GM21528 (cell line): ENCODE measurements at regions not wholly inside any gene's neighbourhood (a gene's known extent, or its start where the extent isn't known, plus 50 kb on each side); places are given as distances from the start of the nearest gene placed in this dataset.
"Not testable (repeated sequence)": the region's sequence is repeated elsewhere in the genome, so short reads cannot be mapped to it uniquely, and the experiment has no call there.

Experiments used
- ATAC-seq: cut with Tn5 transposase; IDR thresholded peaks from one replicate; pipeline ENCODE4 v1.9.1; 2021; ENCODE audit warnings: mild to moderate bottlenecking, moderate library complexity; ENCODE audit not compliant: unreplicated experiment, low FRiP score

DNA sequence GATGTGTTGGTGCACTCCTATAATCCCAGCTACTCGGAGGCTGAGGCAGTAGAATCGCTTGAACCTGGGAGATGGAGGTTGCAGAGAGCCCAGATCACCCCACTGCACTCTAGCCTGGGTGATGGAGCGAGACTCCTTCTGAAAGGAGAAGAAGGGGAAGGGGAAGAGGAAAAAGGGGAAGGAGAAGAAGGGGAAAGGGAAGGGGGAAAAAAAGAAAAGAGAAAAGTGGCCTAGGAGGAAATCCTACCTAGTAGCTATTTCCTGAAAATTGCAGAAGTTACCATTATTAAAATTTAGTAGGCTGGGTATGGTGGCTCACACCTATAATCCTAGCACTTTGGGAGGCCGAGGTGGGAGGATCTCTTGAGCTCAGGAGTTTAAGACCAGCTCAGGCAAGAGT, 67.4 kb downstream of the ARRDC3 start:
- no peak for ATAC-seq

DNA sequence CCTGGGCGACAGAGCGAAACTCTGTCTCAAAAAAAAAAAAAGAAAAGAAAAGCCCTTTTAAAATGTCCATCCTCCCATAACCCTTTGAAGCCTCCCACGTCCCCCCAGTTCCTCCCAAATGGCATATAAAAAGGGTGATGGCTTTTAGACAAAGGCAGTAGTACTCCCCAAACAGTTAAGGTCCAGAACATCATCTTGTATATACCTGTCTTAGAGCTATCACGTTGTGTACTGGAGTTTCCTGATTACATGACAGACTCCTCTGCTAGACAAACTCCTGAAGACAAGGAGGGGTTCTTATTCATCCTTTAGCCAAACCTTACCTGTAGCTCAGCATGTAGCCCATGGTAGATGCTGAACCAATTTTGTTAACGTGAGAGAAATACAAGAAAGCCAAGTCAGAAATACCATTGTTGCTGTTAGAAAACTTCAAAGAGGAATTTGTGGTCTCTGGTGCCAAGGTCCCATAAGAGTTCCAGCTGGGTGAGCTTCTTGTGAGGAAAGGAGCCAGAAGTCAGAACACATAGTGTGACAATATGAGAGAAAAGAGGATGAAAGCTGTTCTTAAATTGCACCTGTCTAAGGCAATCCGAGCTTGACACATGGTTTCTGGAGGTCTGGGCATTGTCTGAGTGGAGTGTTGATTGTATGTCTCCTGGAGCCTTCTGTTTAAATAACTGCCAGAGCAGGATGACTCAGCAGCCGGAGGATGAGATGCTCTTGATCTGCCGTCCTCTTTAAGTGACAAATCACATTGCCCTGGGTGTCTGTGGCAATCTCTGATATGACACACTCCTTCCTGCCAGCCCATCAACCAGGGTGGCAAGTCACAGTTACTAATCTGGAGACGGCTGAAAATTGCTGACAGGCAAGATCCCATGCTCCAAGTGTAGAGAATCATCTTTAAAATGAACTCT, 69.1 kb downstream of the ARRDC3 start:
- ATAC-seq: peak; percentile 39

- no peak for ATAC-seq
Observed at GRCh38 chr5:91312698-91313097, 70.4 kb downstream of the ARRDC3 start.

GRCh38 chr5:91311697-91312501, 71.2 kb downstream of the ARRDC3 start:
- peak; percentile 97 for ATAC-seq

DNA sequence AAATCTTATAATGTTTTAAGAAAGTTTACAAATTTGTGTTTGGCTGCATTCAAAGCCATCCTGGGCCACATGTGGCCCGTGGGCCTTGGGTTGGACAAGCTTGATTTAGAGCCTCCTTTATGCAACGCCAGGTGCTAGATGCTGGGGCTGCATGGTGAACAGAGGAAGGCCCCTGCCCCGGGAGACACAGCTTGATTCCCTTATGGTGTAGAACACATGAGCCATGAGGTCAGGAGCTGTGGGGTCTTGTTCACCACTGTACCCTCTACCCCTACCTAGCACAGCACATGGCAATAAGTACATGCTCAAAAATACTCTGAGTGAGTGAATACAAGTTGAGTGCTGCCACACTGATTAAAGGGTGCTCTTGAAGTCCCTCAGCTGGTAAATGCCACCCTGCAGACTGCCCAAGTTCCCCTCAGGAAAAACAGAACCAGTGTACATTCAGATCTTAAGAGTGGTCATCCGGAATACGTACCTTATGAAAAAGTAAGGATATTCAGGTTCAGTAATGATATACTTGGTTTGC, 71.9 kb downstream of the ARRDC3 start:
- ATAC-seq: peak; percentile 22

GRCh38 chr5:91308157-91308556, 75.0 kb downstream of the ARRDC3 start:
- not testable (repeated sequence) for ATAC-seq

DNA sequence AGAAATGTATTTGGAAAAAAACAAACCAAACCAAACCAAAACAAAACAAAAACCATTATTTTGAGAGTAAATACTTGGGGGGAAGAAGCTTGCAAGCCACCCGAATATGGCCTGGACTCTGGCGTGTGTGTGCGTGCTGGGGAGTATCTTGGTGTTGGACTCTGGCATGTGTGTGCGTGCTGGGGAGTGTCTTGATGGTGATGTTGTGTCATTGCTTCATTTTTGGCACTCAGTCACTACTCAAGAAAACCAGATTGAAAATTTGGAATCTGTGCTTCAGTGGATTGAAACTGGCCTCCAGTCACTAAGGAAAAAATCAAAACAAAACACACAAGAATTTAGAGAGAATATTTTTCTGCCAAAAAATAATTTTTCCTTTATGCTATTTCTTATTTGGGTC, 76.1 kb downstream of the ARRDC3 start:
- ATAC-seq: no peak

DNA sequence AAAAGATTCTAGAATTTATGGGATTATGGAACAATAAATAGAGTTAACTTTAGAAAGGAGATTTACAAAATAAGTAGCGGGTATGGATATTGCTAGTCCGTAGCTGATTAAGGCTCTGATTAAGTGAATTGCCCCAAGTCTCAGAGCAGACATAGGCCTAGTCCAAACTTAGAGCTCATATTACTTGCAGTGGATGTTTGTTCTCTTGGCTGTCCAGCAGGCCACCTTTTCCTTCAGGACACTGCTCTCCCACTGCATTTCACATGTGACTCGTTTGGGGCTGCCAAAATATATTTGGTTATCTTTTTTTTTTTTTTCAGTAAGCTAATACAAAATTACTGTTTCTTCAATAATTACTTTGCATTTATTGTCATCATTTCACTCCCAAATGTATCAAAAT, 76.6 kb downstream of the ARRDC3 start:
- no peak for ATAC-seq

GRCh38 chr5:91305640-91306039, 77.5 kb downstream of the ARRDC3 start:
- ATAC-seq: no peak

- ATAC-seq: not testable (repeated sequence)
Observed at GRCh38 chr5:91304015-91304414, 79.1 kb downstream of the ARRDC3 start.

- no peak for ATAC-seq
Observed at GRCh38 chr5:91302958-91303357, 80.2 kb downstream of the ARRDC3 start.

DNA sequence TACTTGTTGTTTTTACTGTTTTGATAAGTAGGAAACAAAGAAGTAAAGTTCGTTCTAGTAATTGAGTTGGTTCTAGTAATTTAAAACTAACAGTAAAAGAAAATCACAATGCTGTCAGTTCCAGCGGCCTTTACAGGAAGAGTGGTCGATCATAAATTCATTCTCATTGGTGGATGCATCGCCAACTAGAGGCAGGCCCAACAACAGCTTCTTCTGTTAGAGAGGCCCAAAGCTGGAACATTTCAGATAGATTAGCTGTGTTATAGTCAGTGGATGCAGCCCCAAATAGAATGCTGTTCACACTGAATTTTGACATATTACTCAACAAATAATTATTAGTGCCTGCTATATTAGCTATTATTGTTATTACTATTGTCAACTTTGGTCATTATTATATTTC, 80.8 kb downstream of the ARRDC3 start:
- ATAC-seq: no peak

- no peak for ATAC-seq
Observed at GRCh38 chr5:91301106-91301846, 81.8 kb downstream of the ARRDC3 start.

- no peak for ATAC-seq
Observed at GRCh38 chr5:91297994-91298393, 85.1 kb downstream of the ARRDC3 start.

- no peak for ATAC-seq
Observed at GRCh38 chr5:91296674-91297143, 86.4 kb downstream of the ARRDC3 start.

- ATAC-seq: not testable (repeated sequence)
Observed at GRCh38 chr5:91296102-91296501, 87.0 kb downstream of the ARRDC3 start.

- peak; percentile 94 for ATAC-seq
Observed at GRCh38 chr5:91293131-91293530, 90.0 kb downstream of the ARRDC3 start.

DNA sequence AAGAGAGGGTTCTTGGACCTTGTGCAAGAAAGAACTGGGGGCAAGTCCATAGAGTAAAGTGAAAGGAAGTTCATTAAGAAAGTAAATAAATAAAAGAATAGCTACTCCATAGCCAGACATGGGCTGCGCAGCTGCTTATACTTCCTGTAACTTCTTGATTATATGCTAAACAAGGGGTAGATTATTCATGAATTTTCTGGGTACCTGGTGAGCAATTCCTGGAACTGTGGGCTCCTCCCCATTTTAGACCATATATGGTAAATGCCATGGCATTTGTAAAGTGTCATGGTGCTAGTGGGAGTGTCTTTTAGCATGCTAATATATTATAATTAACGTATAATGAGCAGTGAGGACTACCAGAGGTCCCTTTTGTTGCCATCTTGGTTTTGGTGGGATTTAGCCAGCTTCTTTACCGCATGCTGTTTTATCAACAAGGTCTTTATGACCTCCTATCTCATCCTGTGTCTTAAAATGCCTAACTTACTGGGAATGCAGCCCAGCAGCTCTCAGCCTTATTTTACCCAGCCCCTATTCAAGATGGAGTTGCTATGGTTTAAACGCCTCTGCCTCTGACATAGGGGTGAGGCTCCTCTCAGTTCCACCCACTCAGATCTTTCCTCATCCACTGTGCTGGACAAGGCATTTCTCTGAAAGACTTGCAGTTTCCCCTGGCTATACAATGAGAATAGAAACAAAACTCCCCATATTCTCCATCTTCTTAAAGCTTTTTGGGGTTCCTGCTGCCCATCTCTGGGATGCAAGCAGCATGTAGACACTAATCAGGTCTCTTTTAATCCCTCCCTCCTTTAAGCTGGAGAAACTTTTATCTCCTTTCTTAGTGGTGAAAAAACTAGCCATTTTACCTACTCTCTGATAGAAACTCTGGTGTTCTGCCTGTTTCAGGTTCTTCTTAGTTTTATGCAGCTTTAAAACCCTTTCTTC, 91.2 kb downstream of the ARRDC3 start:
- ATAC-seq: no peak
